Stromal cell of bone marrow (primary cell): ENCODE measurements at regions not wholly inside any gene's neighbourhood (a gene's known extent, or its start where the extent isn't known, plus 50 kb on each side); places are given as distances from the start of the nearest gene placed in this dataset.
"Not testable (repeated sequence)": the region's sequence is repeated elsewhere in the genome, so short reads cannot be mapped to it uniquely, and the experiment has no call there.

Experiments used
- DNase-seq: peaks from one replicate; pipeline ENCODE4 v3.0.0-alpha.2; 2012; ENCODE audit warnings: low read depth

GRCh38 chr6:137399881-137400443 is 94.2 kb downstream of the OLIG3 start:
- no peak for DNase-seq

GRCh38 chr6:137395316-137395715 is 98.9 kb downstream of the OLIG3 start:
- no peak for DNase-seq

- DNase-seq = no peak
Observed at GRCh38 chr6:137391061-137391814, 103.0 kb downstream of the OLIG3 start.

- DNase-seq = no peak
Observed at GRCh38 chr6:137390334-137390733, 103.9 kb downstream of the OLIG3 start.

- no peak for DNase-seq
Observed at GRCh38 chr6:137389150-137389704, 105.0 kb downstream of the OLIG3 start.

GRCh38 chr6:137387096-137387764 is 107.0 kb downstream of the OLIG3 start:
- DNase-seq = no peak

- DNase-seq = not testable (repeated sequence)
Observed at GRCh38 chr6:137383287-137383686, 110.9 kb downstream of the OLIG3 start.

GRCh38 chr6:137378090-137378369 is 116.2 kb downstream of the OLIG3 start:
- DNase-seq = no peak

GRCh38 chr6:137373296-137373695 is 120.9 kb downstream of the OLIG3 start:
- no peak for DNase-seq

GRCh38 chr6:137372532-137372931 is 121.7 kb downstream of the OLIG3 start:
- DNase-seq = no peak

GRCh38 chr6:137371634-137372016 is 122.6 kb downstream of the OLIG3 start:
- no peak for DNase-seq

- DNase-seq = no peak
Observed at GRCh38 chr6:137370871-137371633, 123.1 kb downstream of the OLIG3 start.

- DNase-seq = no peak
Observed at GRCh38 chr6:137369136-137369535, 125.1 kb downstream of the OLIG3 start.

GRCh38 chr6:137365707-137366437 is 128.3 kb downstream of the OLIG3 start:
- no peak for DNase-seq

- DNase-seq = no peak
Observed at GRCh38 chr6:137363805-137364138, 130.4 kb downstream of the OLIG3 start.

- DNase-seq = no peak
Observed at GRCh38 chr6:137362878-137363804, 131.1 kb downstream of the OLIG3 start.

GRCh38 chr6:137361701-137362100 is 132.5 kb downstream of the OLIG3 start:
- no peak for DNase-seq

- DNase-seq = no peak
Observed at GRCh38 chr6:137358273-137358672, 135.9 kb downstream of the OLIG3 start.

GRCh38 chr6:137357948-137358266 is 136.3 kb downstream of the OLIG3 start:
- no peak for DNase-seq

GRCh38 chr6:137357263-137357947 is 136.8 kb downstream of the OLIG3 start:
- no peak for DNase-seq
